ENCODE measurements at regions not wholly inside any gene's neighbourhood (a gene's known extent, or its start where the extent isn't known, plus 50 kb on each side); places are given as distances from the start of the nearest gene placed in this dataset.

DNA sequence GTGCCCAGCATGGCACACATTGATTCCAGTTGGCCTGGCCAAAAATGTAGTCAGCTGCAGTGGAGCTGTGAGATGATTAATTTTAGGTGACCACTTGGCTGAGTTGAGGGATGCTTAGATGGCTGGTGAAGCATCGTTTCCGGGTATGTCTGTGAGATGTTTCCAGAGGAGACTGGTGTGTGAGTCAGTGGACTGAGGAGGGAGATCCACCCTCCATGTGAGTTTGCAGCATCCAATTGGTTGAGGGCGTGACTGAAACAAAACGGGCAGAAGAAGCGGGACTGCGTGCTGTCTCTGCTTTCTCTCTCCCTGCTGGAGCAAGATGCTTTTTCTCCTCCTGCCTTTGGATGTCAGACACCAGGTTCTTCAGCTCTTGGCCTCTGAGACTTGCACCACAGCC lies 68.2 kb upstream of the DSCAM start:
- Mint-ChIP-seq H3K4me1 (no peaks in the 10 kb centered on the region; a peak in 1 of 4 replicates), H3K36me3 (ENCODE audit: insufficient read depth in 1 of 3, low read depth in 3 of 3) (peaks cover 0 to 4% (median 0%) of the 10 kb centered on the region in 3 experiments; a peak in 1 of 7 replicates), H3K27ac (no peak overlapping the region), H3K9me3 (peaks cover 0 to 2% of the 10 kb centered on the region in 2 experiments; a peak in 2 of 5 replicates), H3K4me3 (no peak overlapping the region), H3K27me3 (ENCODE audit: low read depth) (peaks cover 5% of the 10 kb centered on the region)
- H4K91ac ChIP-seq (ENCODE audit: insufficient read length, low read depth, low read length) = no peak overlapping the region
- H4K20me1 ChIP-seq (ENCODE audit: control insufficient read depth, insufficient read depth, insufficient read length) = no peaks in the 10 kb centered on the region
- H3K79me2 ChIP-seq (ENCODE audit: insufficient read depth, low read length) = no peaks in the 10 kb centered on the region
- H3K18ac ChIP-seq (ENCODE audit: insufficient read length, low read depth, low read length) = no peak overlapping the region
- no peaks in the 10 kb centered on the region for H3K4me1 ChIP-seq (ENCODE audit: insufficient read depth, low read length)
- no peak overlapping the region for H3T11ph ChIP-seq (ENCODE audit: low read length)
- H3K4me2 ChIP-seq (ENCODE audit: insufficient read depth, insufficient read length, low read length) = no peak overlapping the region
- H2AK5ac ChIP-seq (ENCODE audit: insufficient read length, low read length) = no peak overlapping the region
- H4K5ac ChIP-seq (ENCODE audit: insufficient read length, low read depth, low read length) = no peak overlapping the region
- H3K56ac ChIP-seq (ENCODE audit: insufficient read length, low read depth, low read length) = no peak overlapping the region
- no peaks in the 10 kb centered on the region for H3K9me3 ChIP-seq (ENCODE audit: control insufficient read depth, low read depth, low read length)
- no peaks in the 10 kb centered on the region for H3K79me1 ChIP-seq (ENCODE audit: insufficient read depth, low read depth, low read length, poor library complexity, severe bottlenecking)
- H3K14ac ChIP-seq (ENCODE audit: insufficient read depth, low read length) = no peak overlapping the region; the same call in 1 of the 2 replicates
- no peak overlapping the region for H2AFZ ChIP-seq (ENCODE audit: low read length)
- no peak overlapping the region for H3K23ac ChIP-seq (ENCODE audit: insufficient read length, low read depth, low read length)
- no peaks in the 10 kb centered on the region for H3K27me3 ChIP-seq (ENCODE audit: insufficient read depth, low read length)
- H2BK20ac ChIP-seq (ENCODE audit: low read depth, low read length, poor library complexity, severe bottlenecking) = no peak overlapping the region
- no peak overlapping the region for H3K27ac ChIP-seq (ENCODE audit: insufficient read length, low read depth, low read length)
- DNase-seq = no peak
- H3K23me2 ChIP-seq (ENCODE audit: insufficient read length, low read depth, low read length, poor library complexity, severe bottlenecking) = no peaks in the 10 kb centered on the region
- no peak overlapping the region for H3K4ac ChIP-seq (ENCODE audit: low read depth, low read length)
- H3K9ac ChIP-seq (ENCODE audit: extremely low read depth, insufficient read length, low read length) = no peak overlapping the region
- TF ChIP-seq, protein P1, sequence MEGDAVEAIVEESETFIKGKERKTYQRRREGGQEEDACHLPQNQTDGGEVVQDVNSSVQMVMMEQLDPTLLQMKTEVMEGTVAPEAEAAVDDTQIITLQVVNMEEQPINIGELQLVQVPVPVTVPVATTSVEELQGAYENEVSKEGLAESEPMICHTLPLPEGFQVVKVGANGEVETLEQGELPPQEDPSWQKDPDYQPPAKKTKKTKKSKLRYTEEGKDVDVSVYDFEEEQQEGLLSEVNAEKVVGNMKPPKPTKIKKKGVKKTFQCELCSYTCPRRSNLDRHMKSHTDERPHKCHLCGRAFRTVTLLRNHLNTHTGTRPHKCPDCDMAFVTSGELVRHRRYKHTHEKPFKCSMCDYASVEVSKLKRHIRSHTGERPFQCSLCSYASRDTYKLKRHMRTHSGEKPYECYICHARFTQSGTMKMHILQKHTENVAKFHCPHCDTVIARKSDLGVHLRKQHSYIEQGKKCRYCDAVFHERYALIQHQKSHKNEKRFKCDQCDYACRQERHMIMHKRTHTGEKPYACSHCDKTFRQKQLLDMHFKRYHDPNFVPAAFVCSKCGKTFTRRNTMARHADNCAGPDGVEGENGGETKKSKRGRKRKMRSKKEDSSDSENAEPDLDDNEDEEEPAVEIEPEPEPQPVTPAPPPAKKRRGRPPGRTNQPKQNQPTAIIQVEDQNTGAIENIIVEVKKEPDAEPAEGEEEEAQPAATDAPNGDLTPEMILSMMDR (conservative IDR thresholded peaks at IDR 0.05) = no peak
- no peak overlapping the region for H2BK120ac ChIP-seq (ENCODE audit: low read depth, low read length, poor library complexity, severe bottlenecking)
- no peak overlapping the region for H4K8ac ChIP-seq (replicated peaks; ENCODE audit: insufficient read length, low read depth, low read length)
- no peak overlapping the region for H2BK15ac ChIP-seq (ENCODE audit: low read depth, low read length)
- H2BK5ac ChIP-seq (ENCODE audit: insufficient read length, low read length) = no peak overlapping the region
- no CpG with 5 or more reads among the region's 6 CpGs for WGBS (ENCODE audit: extremely low coverage, insufficient read length, low lambda C conversion rate)
- H2BK12ac ChIP-seq (ENCODE audit: insufficient read length, low read depth, low read length) = no peak overlapping the region

Data from H9 (cell line).